HFFc6 (cell line): ENCODE measurements at regions not wholly inside any gene's neighbourhood (a gene's known extent, or its start where the extent isn't known, plus 50 kb on each side); places are given as distances from the start of the nearest gene placed in this dataset.

Source experiments
- DNase-seq: peaks from one replicate; pipeline ENCODE4 v3.0.0-alpha.2; 2018
- H3K27ac Mint-ChIP-seq: 2 replicates; pipeline ENCODE4 v1.8.0; 2020; ENCODE audit warnings: mild to moderate bottlenecking, mixed read lengths
- H3K27me3 Mint-ChIP-seq: 2 replicates; pipeline ENCODE4 v1.8.0; 2021; ENCODE audit warnings: mild to moderate bottlenecking, moderate library complexity, mixed read lengths; ENCODE audit not compliant: insufficient read depth
- H3K36me3 Mint-ChIP-seq: 2 replicates; pipeline ENCODE4 v1.8.0; 2021; ENCODE audit warnings: low read depth, mixed read lengths
- H3K4me1 Mint-ChIP-seq: 2 replicates; pipeline ENCODE4 v1.8.0; 2020; ENCODE audit warnings: low read depth, mixed read lengths
- H3K4me3 Mint-ChIP-seq: 2 replicates; pipeline ENCODE4 v1.8.0; 2020; ENCODE audit warnings: mild to moderate bottlenecking, moderate library complexity, mixed read lengths
- H3K9me3 Mint-ChIP-seq: 2 replicates; pipeline ENCODE4 v1.8.0; 2020; ENCODE audit warnings: mild to moderate bottlenecking, mixed read lengths
- TF ChIP-seq, protein P1 (sequence below): fragments of 200-600 bp; sonication (generic); IDR thresholded peaks from 2 replicates; pipeline ENCODE4 v1.5.0; 2021; ENCODE audit warnings: antibody characterized with exemption, mild to moderate bottlenecking

GRCh38 chr10:121425623-121426022 is 172.6 kb downstream of the FGFR2 start:
- no peak overlapping the region for H3K27ac Mint-ChIP-seq

DNA sequence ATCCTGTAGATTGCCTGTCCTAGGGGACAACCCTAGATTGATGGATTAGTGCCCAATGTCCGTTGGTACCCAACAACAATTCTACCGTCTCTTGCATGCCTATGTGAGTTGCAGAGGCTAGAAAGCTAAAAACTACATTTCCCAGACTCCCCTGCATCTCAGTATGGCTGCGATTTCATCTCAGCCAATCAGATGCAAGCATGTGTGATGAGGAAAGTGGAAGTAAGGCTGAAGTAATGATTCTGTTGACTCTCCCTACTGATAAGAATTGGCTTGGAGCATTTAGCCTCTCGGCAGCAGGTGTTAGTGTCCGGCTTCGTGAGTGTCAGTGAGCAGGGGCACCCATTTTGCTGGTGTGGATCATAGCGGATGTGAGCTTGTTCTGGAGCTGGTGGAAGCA is 171.9 kb downstream of the FGFR2 start:
- Mint-ChIP-seq H3K27ac (no peak overlapping the region), H3K36me3 (no peaks in the 10 kb centered on the region), H3K4me1 (no peaks in the 10 kb centered on the region), H3K4me3 (no peak overlapping the region), H3K9me3 (peaks cover 47% of the 10 kb centered on the region), H3K27me3 (no peaks in the 10 kb centered on the region; the same call in 1 of the 2 replicates)
- TF ChIP-seq, protein P1, sequence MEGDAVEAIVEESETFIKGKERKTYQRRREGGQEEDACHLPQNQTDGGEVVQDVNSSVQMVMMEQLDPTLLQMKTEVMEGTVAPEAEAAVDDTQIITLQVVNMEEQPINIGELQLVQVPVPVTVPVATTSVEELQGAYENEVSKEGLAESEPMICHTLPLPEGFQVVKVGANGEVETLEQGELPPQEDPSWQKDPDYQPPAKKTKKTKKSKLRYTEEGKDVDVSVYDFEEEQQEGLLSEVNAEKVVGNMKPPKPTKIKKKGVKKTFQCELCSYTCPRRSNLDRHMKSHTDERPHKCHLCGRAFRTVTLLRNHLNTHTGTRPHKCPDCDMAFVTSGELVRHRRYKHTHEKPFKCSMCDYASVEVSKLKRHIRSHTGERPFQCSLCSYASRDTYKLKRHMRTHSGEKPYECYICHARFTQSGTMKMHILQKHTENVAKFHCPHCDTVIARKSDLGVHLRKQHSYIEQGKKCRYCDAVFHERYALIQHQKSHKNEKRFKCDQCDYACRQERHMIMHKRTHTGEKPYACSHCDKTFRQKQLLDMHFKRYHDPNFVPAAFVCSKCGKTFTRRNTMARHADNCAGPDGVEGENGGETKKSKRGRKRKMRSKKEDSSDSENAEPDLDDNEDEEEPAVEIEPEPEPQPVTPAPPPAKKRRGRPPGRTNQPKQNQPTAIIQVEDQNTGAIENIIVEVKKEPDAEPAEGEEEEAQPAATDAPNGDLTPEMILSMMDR, result no peak
- no peak for DNase-seq

More at GRCh38 chr10:121425623-121426022, 172.6 kb downstream of the FGFR2 start:
- peaks cover 43% of the 10 kb centered on the region for H3K9me3 Mint-ChIP-seq
- TF ChIP-seq, protein P1, result no peak
- H3K4me1 Mint-ChIP-seq, result no peaks in the 10 kb centered on the region
- DNase-seq, result no peak
- H3K36me3 Mint-ChIP-seq, result no peaks in the 10 kb centered on the region
- no peak overlapping the region for H3K4me3 Mint-ChIP-seq
- H3K27me3 Mint-ChIP-seq, result no peaks in the 10 kb centered on the region
